GM21723 (cell line): ENCODE measurements at regions not wholly inside any gene's neighbourhood (a gene's known extent, or its start where the extent isn't known, plus 50 kb on each side); places are given as distances from the start of the nearest gene placed in this dataset.

ENCODE experiments used
- ATAC-seq: cut with Tn5 transposase; IDR thresholded peaks from one replicate; pipeline ENCODE4 v1.9.1; 2021; ENCODE audit warnings: mild to moderate bottlenecking, moderate library complexity; ENCODE audit not compliant: unreplicated experiment

DNA sequence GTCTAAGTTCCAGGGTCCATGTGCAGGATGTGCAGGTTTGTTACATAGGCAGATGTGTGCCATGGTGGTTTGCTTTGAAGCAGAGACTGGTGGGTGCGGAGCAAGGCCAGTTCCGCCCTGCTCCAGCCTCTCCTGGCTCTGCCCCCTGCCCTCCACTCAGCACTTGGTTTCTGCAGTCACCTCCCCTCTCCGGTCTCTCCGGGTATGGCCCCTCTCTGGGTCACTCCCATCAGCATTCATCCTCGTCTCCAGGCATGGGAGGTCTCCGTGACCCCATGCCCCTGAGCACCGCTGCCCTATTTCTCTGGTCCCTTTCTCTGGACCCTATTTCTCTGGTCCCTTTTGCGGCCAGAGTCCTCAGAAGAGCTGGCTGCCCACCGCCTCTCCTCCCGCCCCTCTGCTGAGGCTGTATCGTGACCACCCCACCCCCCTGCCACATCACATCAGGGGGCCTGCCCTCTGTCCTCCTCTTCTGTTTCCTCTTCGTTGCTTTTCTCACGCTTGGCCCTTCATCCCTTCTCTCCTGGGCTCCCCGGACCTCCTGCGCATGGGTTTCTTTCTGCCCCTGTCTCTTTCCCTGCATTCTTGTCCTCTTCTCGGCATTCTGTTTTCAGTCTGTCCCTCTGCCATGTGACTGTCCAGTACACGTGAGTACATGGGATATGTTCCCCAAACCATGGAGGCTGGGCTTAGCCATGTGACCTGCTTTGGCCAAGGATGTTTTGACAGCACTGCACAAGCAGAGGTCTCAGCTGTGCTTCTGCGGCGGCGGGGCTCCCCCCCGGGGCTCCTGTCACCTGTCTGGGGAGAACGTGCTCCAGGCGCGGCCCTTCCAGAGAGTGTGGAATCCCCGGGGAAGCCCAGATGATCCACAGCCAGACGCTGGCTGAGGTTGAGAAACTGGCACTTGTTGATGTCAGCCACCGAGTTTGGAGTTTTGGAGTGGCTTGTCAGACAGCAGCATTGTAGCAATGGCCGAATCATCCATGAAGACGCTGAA is 54.4 kb upstream of the C1orf174 start:
- ATAC-seq: no peak

DNA sequence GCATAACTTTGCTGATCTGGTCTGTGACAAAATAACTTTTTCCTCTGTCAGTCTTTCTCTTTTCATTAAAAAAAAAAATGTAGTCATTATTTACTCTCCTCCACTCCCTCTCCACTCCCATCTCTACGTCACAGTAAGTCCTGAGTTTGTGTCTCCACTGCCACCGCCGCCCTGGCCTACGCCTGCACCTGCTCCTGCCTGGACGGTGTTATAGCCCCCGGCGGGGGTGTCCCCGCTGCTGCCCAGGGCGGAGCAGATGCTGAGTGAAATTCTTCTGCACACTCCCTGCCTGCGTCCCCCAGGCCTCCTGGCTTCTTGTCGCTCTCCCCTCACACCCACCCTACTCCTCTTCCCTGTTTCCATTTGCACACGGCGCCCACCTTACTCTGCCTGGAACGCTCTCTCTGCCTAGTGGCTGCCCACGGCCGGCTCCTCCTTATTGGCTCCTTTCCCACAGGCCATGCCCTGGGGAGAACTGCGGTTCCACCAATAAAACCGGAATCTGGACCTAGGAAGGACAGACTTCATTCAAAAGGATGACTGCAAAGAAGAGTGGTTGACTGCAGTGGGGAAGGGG is 55.2 kb upstream of the C1orf174 start:
- ATAC-seq: no peak

DNA sequence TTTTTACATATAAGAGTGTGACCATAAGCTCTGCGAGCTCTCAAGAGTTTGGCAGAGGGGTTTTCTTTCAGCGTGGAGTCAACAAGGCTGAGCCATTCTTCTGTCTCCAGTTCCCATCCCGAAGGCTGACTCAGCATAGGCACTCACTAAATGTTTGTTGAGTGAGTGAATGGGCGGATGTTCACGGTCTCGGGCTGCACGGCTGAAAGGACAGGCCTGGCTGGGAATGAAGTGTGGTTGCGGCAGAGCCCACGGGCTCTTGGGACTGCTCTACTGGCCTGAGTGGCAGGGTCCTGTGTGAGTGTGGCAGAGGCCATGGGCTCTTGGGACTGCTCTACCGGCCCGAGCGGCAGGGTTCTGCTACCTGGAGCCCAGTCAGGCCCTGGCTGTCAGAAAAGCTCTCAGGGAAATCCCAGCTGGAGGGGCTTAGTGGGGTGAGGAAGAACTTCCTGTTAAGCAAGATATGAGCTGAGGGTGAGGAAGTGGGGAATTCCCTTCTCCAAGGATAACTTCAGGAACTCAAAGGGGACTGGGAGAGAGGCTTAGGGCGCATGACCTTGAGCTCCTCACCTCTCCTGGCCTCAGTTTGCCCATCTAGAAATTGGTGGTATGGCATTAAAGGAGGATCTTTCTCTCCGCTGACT is 56.6 kb upstream of the C1orf174 start:
- ATAC-seq: no peak

DNA sequence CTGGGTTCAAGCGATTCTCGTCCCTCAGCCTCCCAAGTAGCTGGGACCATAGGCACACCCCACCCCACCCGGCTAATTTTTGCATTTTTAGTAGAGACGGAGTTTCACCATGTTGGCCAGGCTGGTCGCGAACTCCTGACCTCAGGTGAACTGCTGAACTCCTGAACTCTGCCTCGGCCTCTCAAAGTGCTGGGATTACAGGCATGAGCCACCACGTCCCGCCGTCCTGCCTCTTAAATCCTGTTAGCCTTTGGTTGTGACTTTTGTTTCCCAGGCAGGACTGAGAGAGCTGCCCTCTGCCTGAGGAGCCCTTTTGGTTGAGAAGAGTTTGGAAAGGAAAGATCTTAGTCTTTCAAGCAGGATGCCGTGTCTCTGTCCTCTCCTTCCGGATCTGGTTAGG is 59.3 kb upstream of the C1orf174 start:
- ATAC-seq: no peak

DNA sequence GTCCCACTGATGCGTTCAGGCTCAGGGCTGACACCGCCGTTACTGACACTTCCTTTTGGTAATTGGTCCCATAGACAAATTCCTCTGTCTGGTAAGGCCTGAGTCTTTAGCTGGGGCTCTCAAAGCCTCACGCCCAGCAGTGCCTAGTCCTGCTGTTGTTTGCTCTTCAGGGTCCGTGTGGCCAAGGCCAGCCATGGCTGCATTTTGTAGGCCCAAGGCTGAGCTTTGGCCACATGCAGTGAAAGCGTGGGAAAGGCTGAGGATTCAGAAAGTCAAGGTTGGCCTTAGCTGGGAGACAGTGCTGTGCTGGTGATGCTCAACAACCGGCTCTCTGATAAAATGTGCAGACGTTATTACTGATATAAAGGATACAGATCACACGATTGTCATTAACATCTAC is 63.5 kb upstream of the C1orf174 start:
- ATAC-seq: no peak

DNA sequence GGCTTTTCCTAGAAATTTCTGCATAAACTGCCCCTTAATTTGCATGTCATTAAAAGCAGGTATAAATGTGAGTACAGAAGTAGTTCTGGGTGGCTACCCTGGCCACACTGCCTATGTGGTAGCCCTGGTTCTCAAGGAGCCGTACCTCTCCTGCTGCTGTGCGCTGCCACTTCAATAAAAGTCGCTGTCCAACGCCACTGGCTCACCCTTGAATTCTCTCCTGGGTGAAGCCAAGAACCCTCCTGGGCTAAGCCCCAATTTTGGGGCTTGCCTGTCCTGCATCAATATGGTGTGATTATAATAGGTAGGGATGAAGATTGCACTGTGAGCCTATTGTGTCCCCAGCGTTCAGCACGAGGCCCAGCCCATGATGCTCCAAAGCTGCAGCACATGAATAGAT is 65.6 kb upstream of the C1orf174 start:
- ATAC-seq: no peak

DNA sequence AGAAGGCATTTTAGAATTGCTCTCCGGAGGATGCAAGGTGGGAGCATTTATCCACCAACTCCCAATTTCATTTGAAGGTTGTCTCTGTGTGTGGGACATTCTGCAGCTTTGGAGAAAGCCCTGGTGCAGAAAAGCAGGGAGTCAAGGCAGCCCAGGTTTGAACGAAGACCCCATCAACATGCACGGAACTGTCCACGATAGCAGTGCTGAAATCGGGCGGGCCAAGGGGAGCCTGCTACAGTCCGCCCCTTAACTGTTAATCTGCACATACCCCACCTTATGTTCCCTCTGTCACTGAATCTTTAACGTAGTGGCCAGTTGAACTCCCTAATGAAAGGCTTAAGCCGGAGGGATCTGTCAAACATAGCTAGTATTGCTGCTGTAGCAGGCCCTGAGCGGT is 68.8 kb upstream of the C1orf174 start:
- no peak for ATAC-seq

DNA sequence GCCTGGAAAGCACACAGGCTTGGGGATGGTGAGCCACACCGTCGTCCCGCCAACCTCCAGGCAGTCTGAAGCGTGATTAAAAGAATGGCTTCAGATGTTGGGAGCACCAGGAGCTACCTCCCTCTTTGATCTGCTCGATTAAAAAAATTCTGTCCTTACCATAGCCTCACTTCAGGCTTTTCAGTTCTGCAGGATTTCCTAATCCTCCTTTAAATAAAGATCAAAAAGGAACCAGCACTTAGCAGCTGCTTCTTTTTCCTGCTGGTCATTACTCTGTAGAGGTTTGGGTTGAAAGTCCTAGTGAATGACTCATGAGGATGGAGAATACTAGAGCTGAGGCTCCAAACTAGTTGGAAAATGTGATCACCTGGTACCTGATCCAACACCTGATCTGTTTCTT is 71.9 kb upstream of the C1orf174 start:
- no peak for ATAC-seq

DNA sequence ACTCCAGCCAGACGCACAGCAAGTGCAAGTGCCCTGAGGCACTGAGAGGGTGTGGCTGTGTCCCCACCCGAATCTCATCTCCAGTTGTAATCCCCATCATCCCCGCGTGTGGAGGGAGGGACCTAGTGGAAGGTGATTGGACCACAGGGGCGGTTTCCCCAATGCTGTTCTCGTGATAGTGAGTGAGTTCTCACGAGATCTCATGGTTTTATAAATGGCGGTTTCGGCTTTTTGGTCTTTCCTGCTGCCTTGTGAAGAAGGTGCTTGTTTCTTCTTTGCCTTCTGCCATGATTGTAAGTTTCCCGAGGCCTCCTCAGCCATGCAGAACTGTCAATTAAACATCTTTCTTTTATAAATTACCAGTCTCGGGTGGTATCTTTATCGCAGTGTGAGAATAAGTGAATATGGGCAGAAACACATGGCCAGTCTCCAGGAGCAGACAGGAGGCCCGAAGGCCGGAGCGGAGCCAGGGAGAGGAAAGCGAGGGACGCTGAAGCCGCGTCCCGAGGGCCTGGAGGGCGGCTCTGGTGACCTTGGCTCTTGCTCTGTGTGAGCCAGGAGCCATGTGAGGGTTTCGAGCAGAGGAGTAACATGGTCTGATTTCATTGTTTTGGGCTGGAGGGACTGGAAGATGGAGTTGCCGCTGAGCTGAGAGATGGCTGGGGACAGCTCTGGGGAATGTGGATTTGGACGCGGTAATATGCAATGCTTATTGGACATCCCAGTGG is 76.0 kb upstream of the C1orf174 start:
- ATAC-seq: no peak

DNA sequence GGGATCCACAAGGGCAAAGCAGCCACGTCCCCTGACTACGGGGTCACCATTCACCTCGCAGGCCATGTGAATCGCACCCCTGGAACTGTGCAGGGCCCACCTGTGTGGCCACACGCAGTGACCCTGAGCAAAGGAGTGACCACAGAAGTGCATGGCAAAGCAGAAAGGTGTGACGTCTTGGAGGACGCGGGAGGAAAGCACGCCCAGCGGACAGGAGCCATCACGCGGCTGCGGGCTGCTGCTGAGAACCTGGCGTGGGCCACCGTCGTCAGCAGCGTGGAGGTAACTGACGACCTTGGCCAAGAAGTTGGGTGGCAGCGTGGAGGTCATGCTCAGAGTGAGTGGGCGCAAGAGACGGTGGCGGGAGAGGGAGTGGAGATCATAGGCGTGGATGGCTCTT is 76.7 kb upstream of the C1orf174 start:
- no peak for ATAC-seq

DNA sequence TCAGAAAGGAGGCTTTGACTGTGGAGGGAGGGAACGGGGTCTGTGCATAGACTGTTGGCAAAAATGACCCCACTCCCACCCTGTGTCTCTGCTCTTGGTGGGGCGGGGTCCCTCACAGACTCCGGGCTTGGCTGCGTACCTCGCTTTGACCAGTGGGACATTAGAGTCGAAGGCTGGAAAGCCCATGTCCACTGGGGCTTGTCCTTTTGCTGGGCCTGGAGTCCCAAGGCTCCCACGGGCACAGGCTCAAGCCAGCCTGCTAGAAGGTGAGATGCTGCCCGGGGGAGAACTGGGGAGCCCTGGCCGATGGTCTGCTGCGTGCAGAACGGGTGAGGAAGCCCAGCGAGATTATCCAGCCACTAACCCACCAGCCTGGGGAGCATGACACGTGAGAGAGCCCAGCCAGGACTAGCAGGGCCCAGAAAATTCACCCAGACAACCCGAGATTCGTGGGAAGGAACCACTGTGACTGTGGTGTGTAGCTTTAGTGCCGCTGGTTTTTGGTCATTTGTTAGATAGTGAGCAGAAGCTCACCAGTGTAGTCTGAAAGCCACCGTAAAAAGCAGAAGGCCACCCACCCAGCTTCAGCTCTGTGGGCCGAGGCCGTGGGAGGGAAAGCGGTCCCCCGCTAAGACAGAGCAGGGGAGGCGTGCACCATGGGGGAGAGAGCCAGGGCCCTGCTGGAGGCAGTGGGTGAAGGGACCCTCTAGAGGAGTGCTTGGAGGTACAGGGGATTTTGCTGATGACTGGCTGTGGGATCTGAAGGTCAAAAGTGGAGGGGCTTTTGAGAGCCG is 78.3 kb upstream of the C1orf174 start:
- no peak for ATAC-seq

DNA sequence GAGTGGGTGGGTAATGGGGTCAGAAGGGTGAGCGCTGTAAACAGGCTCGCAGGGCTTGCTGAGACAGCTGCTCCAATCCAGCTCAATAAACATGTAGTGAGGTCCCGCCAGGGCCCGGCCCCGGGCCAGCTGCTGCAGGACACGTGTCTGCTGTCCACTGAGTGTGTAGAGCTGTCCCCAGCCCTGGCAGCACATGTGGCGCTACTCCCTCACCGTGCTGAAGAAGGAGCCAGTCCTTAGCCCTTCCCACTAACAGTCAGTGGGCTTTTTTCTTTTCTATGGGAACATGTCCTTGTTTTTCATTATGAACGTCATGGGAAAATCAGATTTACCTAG is 78.9 kb upstream of the C1orf174 start:
- ATAC-seq: no peak

DNA sequence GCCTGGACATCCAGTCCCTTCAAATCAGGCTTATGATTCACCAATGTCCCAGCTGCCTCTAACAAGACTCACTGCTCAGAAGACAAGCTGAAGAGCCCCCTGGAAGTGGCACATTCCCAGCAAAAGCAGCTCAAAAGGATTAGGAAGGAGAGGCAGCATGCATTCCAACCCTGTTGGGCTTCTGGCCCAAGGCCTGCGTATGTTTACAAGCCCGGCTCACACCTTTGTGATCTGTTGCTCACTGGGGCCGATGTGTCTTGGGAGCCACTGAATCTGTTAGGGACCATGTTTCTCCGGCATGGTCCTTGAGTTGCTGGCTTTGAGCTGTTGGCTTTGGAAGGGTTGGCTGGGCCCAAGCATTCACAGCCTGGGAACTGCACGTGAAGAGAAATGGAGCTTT is 81.2 kb upstream of the C1orf174 start:
- no peak for ATAC-seq

DNA sequence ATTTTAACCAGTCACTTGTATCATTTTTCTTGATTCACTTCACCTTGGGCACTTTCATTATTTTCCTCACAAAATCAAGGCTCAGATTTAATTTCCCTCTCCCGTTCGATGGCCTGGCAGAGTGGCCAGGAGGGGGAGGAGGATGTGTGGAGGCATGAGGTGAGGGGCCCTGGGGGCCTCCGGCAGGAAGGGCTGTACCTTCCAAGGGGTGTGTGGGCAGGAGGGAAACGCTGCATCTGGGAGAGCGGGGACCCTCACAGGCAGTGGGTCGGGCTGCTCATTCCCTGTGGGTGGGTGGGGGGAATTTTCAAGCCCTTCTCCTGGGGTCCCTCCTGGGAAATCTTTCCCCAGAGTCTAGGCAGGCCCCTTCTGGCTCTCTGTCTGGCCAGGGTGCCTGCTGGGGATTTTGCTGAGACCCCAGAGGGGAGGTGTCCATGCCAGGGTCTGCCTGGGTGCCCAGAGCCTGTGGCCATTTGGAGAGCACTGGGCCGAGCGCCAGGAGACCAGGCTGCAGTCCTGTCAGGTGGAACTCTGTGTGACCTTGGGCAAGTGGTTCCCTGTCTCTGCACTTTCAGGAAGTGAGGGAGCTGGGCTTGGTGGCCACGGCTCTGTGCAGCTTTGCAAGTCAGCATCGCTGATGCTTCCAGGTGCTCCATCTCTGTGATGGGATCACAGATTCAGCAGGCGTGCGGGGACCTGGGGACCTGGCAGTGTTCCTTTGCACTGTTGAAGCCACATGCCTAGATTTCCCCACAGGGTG is 81.9 kb upstream of the C1orf174 start:
- ATAC-seq: no peak

DNA sequence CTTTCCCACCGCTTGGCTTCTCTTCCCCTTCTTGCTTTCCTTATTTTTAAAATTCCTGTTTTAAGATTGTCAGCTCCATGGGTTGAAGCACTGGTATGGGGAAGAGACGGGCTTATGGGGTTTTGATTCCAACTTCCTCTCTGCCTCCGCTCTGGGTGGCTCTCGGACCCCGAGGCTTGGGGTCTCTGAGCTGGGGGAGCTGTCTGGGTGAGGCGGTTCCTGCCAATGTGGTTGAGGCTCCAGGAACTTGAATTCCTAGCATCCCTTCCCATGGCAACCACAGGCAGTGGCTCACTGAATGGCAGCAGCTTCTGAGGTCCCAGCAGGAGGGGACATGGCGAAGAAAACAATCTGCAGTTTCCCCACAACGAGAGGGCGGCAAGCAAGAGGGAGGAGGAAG is 83.1 kb upstream of the C1orf174 start:
- ATAC-seq: no peak

DNA sequence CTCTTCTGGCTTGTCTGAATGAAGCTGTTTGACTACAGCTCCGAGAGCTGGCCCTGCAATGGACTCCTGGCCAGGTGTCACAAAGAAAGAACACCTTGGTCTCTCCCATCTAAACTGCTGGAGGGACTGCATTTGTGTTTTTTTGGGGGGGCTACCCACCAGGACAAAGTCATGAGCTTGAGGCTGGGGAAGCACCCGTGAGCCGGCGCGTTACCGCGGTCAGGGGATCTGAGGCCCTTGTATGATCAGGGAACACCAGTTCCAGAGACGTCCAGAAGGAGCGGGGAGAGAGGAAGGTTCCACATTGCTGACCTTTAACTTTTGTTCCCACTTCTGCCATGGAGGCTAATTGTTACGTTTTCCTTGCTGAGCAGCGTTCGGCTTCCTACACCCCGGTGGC is 84.5 kb upstream of the C1orf174 start:
- no peak for ATAC-seq

DNA sequence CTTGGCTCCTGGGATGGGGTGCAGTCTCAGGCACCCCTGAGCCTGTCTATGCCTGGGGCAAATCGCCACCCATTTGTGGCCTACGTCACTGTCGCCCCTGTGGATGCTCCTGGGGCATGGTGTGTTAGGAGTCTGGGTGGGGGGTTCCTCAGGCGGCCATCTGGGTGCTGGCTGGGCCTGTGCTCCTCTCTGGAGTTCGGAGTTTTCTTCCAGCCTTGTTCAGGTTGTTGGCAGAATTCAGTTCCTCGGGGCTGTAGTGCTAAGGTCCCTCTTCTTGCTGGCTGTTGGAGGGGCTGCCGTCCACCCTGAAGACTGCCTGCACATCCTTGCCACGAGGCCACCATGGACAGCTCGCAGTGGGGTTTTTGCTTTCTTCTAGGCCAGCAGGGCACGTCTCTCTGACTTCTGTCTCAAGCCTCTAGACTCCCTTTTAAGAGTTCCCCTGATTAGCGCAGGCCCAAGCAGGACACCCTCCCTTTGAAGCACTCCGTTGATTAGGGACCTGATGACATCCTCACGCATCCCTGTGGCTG is 86.7 kb upstream of the C1orf174 start:
- no peak for ATAC-seq

DNA sequence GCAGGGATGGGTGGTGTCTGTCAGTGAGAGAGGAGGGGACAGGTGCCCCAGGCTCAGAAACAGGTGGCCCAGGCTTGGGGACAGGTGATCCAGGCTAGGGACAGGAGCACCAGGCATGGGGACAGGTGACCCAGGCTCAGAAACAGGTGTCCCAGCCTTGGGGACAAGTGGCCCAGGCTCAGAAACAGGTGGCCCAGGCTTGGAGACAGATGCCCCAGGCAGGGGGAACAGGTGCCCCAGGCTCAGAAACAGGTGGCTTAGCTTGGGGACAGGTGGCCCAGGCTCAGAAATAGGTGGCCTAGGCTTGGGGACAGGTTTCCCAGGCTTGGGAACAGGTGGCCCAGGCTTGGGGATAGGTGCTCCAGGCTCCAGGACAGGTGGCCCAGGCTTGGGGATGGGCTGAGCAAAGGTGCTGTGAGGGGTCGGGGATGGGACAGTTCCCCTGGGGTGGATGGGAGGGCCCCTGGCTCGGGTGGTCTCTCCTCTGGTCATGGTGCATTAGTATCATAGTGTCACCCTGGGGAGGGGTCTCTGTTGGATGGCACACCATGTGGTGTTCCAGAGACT is 87.7 kb upstream of the C1orf174 start:
- no peak for ATAC-seq

DNA sequence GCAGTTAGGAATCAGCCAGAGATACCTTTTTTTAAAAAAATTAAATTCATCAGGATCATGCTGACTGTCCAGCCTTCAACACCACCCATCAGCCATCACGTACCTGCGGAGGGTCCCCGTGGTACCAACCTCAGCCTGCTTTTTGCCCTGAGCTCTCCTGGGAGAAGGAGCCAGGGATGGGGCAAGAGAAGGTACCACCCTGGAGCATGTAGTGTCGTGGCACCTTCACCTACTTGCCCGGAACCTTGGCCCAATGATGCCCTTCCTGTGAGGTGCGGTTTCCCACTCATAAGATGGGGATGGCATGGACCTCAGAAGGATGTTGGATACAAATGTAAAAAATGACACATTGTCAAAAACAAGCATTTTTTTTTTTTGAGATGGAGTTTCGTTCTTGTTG is 88.4 kb upstream of the C1orf174 start:
- ATAC-seq: no peak
